ENCODE measurements at regions not wholly inside any gene's neighbourhood (a gene's known extent, or its start where the extent isn't known, plus 50 kb on each side); places are given as distances from the start of the nearest gene placed in this dataset.
"Not testable (repeated sequence)": the region's sequence is repeated elsewhere in the genome, so short reads cannot be mapped to it uniquely, and the experiment has no call there.

GRCh38 chr1:146438543-146438942 lies 209.7 kb upstream of the NOTCH2NLA start:
- H3K36me3 ChIP-seq (replicated peaks); H3K4me3 ChIP-seq (ENCODE audit: low read depth, low read length); DNase-seq; in situ Hi-C loops (cut with HindIII; ENCODE audit: low pct_ligation_motif_present, low sequenced_read_pairs); H3K27ac ChIP-seq; H3K27me3 ChIP-seq (replicated peaks): not testable (repeated sequence)

DNA sequence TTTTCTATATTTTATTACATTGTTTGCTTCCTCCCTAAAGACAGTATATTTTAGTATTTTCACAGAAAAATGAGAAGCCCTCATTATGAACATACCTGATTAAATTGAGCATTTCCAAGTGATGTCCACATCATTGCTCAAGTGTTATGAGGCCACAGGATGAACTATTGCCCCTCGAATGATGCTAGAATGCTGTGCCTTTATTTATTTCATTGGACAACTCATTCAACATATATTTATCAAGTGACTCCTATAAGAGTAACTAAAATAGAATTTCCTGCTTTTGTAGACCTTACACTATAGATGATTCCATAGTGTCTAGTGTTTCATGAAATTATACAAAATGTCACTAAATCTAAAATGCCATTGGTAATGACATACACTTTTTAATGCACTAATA lies 187.8 kb upstream of the NOTCH2NLA start:
- H3K27me3 ChIP-seq (replicated peaks); in situ Hi-C loops (cut with HindIII; ENCODE audit: low pct_ligation_motif_present, low sequenced_read_pairs); H3K4me3 ChIP-seq (ENCODE audit: low read depth, low read length); H3K36me3 ChIP-seq (replicated peaks); H3K27ac ChIP-seq: not testable (repeated sequence)
- DNase-seq: peak; percentile 57

- H3K27me3 ChIP-seq (replicated peaks); DNase-seq; in situ Hi-C loops (cut with HindIII; ENCODE audit: low pct_ligation_motif_present, low sequenced_read_pairs); H3K4me3 ChIP-seq (ENCODE audit: low read depth, low read length); H3K27ac ChIP-seq; H3K36me3 ChIP-seq (replicated peaks): not testable (repeated sequence)
Measured at GRCh38 chr1:146415017-146415416, 186.2 kb upstream of the NOTCH2NLA start.

- peak; percentile 54 for DNase-seq
Measured at GRCh38 chr1:146413911-146414310, 185.1 kb upstream of the NOTCH2NLA start.

GRCh38 chr1:146411923-146412322 lies 183.1 kb upstream of the NOTCH2NLA start:
- H3K36me3 ChIP-seq (replicated peaks); H3K27ac ChIP-seq; in situ Hi-C loops (cut with HindIII; ENCODE audit: low pct_ligation_motif_present, low sequenced_read_pairs); H3K4me3 ChIP-seq (ENCODE audit: low read depth, low read length); H3K27me3 ChIP-seq (replicated peaks): not testable (repeated sequence)
- peak; percentile 54 for DNase-seq

More at GRCh38 chr1:146413911-146414310, 185.1 kb upstream of the NOTCH2NLA start:
- in situ Hi-C loops (cut with HindIII; ENCODE audit: low pct_ligation_motif_present, low sequenced_read_pairs); H3K4me3 ChIP-seq (ENCODE audit: low read depth, low read length); H3K27me3 ChIP-seq (replicated peaks); H3K36me3 ChIP-seq (replicated peaks); H3K27ac ChIP-seq: not testable (repeated sequence)

GRCh38 chr1:146409817-146410441 lies 181.1 kb upstream of the NOTCH2NLA start:
- H3K27me3 ChIP-seq (replicated peaks); H3K27ac ChIP-seq; in situ Hi-C loops (cut with HindIII; ENCODE audit: low pct_ligation_motif_present, low sequenced_read_pairs); H3K36me3 ChIP-seq (replicated peaks): not testable (repeated sequence)
- H3K4me3 ChIP-seq (ENCODE audit: low read depth, low read length): peak overlapping the region; percentile 5
- DNase-seq: peak; percentile 66

- H3K27me3 ChIP-seq (replicated peaks); in situ Hi-C loops (cut with HindIII; ENCODE audit: low pct_ligation_motif_present, low sequenced_read_pairs); H3K4me3 ChIP-seq (ENCODE audit: low read depth, low read length); H3K27ac ChIP-seq; DNase-seq; H3K36me3 ChIP-seq (replicated peaks): not testable (repeated sequence)
Measured at GRCh38 chr1:146409116-146409801, 180.4 kb upstream of the NOTCH2NLA start.

DNA sequence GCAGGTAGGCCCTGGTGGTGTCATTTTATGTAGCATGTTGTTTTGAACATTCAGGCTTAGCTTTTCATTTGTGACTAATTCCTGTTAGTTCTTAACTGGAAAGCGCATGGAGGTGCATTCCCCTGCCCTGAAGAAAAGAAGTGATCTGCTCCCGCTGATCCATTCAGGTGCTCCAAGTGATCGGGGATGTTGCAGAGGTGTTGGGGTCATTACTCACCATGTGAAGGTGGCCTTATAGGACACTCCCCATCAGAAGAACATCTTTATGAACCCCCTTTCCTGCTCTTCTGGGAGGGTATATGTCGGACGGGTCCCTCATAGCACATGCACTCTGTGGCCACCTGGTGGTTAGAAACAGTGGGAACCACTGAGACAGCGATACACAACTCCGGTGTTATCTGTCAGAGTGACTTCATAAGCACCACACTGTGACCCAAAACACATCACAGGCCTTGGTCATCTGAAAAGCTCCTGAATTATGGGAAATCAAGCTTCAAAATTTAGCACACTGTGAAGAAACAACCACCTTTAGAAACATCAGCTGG lies 172.5 kb upstream of the NOTCH2NLA start:
- peak; percentile 29 for DNase-seq
- H3K27ac ChIP-seq; H3K4me3 ChIP-seq (ENCODE audit: low read depth, low read length); H3K36me3 ChIP-seq (replicated peaks); in situ Hi-C loops (cut with HindIII; ENCODE audit: low pct_ligation_motif_present, low sequenced_read_pairs); H3K27me3 ChIP-seq (replicated peaks): not testable (repeated sequence)
- TF ChIP-seq, protein P1, sequence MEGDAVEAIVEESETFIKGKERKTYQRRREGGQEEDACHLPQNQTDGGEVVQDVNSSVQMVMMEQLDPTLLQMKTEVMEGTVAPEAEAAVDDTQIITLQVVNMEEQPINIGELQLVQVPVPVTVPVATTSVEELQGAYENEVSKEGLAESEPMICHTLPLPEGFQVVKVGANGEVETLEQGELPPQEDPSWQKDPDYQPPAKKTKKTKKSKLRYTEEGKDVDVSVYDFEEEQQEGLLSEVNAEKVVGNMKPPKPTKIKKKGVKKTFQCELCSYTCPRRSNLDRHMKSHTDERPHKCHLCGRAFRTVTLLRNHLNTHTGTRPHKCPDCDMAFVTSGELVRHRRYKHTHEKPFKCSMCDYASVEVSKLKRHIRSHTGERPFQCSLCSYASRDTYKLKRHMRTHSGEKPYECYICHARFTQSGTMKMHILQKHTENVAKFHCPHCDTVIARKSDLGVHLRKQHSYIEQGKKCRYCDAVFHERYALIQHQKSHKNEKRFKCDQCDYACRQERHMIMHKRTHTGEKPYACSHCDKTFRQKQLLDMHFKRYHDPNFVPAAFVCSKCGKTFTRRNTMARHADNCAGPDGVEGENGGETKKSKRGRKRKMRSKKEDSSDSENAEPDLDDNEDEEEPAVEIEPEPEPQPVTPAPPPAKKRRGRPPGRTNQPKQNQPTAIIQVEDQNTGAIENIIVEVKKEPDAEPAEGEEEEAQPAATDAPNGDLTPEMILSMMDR (IDR thresholded peaks at IDR 0.05; ENCODE audit: low read depth, low read length, missing control alignments): peak; percentile 44

GRCh38 chr1:146400173-146401121 lies 171.6 kb upstream of the NOTCH2NLA start:
- in situ Hi-C loops (cut with HindIII; ENCODE audit: low pct_ligation_motif_present, low sequenced_read_pairs); DNase-seq; H3K27me3 ChIP-seq (replicated peaks); H3K27ac ChIP-seq; H3K4me3 ChIP-seq (ENCODE audit: low read depth, low read length); H3K36me3 ChIP-seq (replicated peaks): not testable (repeated sequence)

DNA sequence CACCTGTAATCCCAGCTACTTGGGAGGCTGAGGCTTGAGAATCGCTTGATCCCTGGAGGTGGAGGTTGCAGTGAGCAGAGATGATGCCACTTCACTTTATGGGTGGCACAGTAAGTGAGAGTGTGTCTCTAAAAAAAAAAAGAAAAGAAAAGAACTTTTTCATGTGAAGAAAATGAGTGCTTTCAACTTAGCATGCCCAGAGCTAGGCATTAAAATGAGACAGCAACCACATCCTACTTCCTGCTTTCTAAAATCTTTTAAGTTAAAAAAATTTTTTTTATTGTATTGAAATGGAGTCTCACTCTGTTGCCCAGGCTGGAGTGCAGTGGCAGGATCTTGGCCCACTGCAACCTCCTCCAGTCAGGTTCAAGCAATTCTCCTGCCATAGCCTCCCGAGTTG lies 170.4 kb upstream of the NOTCH2NLA start:
- H3K36me3 ChIP-seq (replicated peaks); DNase-seq; in situ Hi-C loops (cut with HindIII; ENCODE audit: low pct_ligation_motif_present, low sequenced_read_pairs): not testable (repeated sequence)

GRCh38 chr1:146396801-146397200 lies 168.0 kb upstream of the NOTCH2NLA start:
- H3K27ac ChIP-seq; H3K27me3 ChIP-seq (replicated peaks); in situ Hi-C loops (cut with HindIII; ENCODE audit: low pct_ligation_motif_present, low sequenced_read_pairs); DNase-seq; H3K4me3 ChIP-seq (ENCODE audit: low read depth, low read length); H3K36me3 ChIP-seq (replicated peaks): not testable (repeated sequence)

More for the DNA sequence above, 170.4 kb upstream of the NOTCH2NLA start:
- H3K4me3 ChIP-seq (ENCODE audit: low read depth, low read length); H3K27ac ChIP-seq; H3K27me3 ChIP-seq (replicated peaks): not testable (repeated sequence)

- H3K4me3 ChIP-seq (ENCODE audit: low read depth, low read length); H3K36me3 ChIP-seq (replicated peaks); H3K27ac ChIP-seq; DNase-seq; H3K27me3 ChIP-seq (replicated peaks); in situ Hi-C loops (cut with HindIII; ENCODE audit: low pct_ligation_motif_present, low sequenced_read_pairs): not testable (repeated sequence)
Measured at GRCh38 chr1:146396242-146396641, 167.4 kb upstream of the NOTCH2NLA start.

DNA sequence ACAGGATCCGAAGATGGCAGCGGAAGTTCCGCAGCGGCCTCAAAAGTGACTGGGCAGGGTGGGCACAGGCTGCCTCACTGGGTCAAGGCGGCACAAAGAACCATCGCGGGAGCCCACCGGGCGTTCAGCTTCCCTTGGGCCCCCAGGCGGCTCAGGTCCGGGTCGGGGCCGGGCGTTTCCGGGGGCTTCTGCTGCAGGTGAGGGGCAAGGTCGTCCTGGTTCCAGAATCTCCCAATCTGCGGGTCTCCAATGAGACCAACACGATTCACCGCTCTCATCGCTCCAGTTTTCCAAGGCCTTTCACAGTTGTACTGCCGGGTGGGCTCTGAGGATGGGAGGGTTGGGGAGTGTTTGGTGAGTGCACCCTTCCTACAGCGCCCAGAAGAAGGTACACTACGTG lies 165.0 kb upstream of the NOTCH2NLA start:
- in situ Hi-C loops (cut with HindIII; ENCODE audit: low pct_ligation_motif_present, low sequenced_read_pairs); H3K36me3 ChIP-seq (replicated peaks); H3K27me3 ChIP-seq (replicated peaks); H3K4me3 ChIP-seq (ENCODE audit: low read depth, low read length); H3K27ac ChIP-seq; DNase-seq: not testable (repeated sequence)

All from brain microvascular endothelial cell (primary cell).